ENCODE measurements at regions not wholly inside any gene's neighbourhood (a gene's known extent, or its start where the extent isn't known, plus 50 kb on each side); places are given as distances from the start of the nearest gene placed in this dataset.

- TF ChIP-seq CTCF (IDR thresholded peaks at IDR 0.05; ENCODE audit: poor library complexity, severe bottlenecking) (peak; percentile 79), POLR2AphosphoS5 (IDR thresholded peaks at IDR 0.05) (no peak), RAD21 (conservative IDR thresholded peaks at IDR 0.05) (peak; percentile 88), EZH2 (IDR thresholded peaks at IDR 0.05; ENCODE audit: borderline replicate concordance, insufficient read depth, low read length, poor library complexity, severe bottlenecking) (no peak), TAF1 (IDR thresholded peaks at IDR 0.05; ENCODE audit: low read depth) (no peak), SMC3 (conservative IDR thresholded peaks at IDR 0.05; ENCODE audit: poor library complexity) (peak; percentile 88)
- TF ChIP-seq, protein P1, sequence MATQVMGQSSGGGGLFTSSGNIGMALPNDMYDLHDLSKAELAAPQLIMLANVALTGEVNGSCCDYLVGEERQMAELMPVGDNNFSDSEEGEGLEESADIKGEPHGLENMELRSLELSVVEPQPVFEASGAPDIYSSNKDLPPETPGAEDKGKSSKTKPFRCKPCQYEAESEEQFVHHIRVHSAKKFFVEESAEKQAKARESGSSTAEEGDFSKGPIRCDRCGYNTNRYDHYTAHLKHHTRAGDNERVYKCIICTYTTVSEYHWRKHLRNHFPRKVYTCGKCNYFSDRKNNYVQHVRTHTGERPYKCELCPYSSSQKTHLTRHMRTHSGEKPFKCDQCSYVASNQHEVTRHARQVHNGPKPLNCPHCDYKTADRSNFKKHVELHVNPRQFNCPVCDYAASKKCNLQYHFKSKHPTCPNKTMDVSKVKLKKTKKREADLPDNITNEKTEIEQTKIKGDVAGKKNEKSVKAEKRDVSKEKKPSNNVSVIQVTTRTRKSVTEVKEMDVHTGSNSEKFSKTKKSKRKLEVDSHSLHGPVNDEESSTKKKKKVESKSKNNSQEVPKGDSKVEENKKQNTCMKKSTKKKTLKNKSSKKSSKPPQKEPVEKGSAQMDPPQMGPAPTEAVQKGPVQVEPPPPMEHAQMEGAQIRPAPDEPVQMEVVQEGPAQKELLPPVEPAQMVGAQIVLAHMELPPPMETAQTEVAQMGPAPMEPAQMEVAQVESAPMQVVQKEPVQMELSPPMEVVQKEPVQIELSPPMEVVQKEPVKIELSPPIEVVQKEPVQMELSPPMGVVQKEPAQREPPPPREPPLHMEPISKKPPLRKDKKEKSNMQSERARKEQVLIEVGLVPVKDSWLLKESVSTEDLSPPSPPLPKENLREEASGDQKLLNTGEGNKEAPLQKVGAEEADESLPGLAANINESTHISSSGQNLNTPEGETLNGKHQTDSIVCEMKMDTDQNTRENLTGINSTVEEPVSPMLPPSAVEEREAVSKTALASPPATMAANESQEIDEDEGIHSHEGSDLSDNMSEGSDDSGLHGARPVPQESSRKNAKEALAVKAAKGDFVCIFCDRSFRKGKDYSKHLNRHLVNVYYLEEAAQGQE (IDR thresholded peaks at IDR 0.05; ENCODE audit: borderline replicate concordance): no peak
These were observed 130.5 kb upstream of the ITGA1 start for GRCh38 chr5:52657247-52657645.
